ENCODE measurements at regions not wholly inside any gene's neighbourhood (a gene's known extent, or its start where the extent isn't known, plus 50 kb on each side); places are given as distances from the start of the nearest gene placed in this dataset.

GRCh38 chr9:108671176-108671575 lies 184.6 kb downstream of the ACTL7B start:
- TF ChIP-seq, protein P1, sequence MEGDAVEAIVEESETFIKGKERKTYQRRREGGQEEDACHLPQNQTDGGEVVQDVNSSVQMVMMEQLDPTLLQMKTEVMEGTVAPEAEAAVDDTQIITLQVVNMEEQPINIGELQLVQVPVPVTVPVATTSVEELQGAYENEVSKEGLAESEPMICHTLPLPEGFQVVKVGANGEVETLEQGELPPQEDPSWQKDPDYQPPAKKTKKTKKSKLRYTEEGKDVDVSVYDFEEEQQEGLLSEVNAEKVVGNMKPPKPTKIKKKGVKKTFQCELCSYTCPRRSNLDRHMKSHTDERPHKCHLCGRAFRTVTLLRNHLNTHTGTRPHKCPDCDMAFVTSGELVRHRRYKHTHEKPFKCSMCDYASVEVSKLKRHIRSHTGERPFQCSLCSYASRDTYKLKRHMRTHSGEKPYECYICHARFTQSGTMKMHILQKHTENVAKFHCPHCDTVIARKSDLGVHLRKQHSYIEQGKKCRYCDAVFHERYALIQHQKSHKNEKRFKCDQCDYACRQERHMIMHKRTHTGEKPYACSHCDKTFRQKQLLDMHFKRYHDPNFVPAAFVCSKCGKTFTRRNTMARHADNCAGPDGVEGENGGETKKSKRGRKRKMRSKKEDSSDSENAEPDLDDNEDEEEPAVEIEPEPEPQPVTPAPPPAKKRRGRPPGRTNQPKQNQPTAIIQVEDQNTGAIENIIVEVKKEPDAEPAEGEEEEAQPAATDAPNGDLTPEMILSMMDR (IDR thresholded peaks at IDR 0.05; ENCODE audit: low read depth, low read length, poor library complexity, severe bottlenecking), result no peak
- TF ChIP-seq EZH2phosphoT487 (IDR thresholded peaks at IDR 0.05; ENCODE audit: borderline replicate concordance, low read length), result no peak
- Histone ChIP-seq H3K79me2 (ENCODE audit: control insufficient read depth, low read length) (no peaks in the 10 kb centered on the region), H3K27me3 (ENCODE audit: control insufficient read depth, low read length) (no peaks in the 10 kb centered on the region), H3K4me3 (ENCODE audit: low read length) (no peak overlapping the region), H3K4me2 (ENCODE audit: low read length) (no peak overlapping the region), H3K9me3 (ENCODE audit: control insufficient read depth, insufficient read depth, low read length) (no peaks in the 10 kb centered on the region), H3K4me1 (ENCODE audit: control insufficient read depth, low read length) (no peaks in the 10 kb centered on the region), H3K36me3 (ENCODE audit: control insufficient read depth, low read length) (no peaks in the 10 kb centered on the region), H4K20me1 (ENCODE audit: control insufficient read depth, insufficient read depth, low read depth, low read length) (no peaks in the 10 kb centered on the region), H3K27ac (ENCODE audit: low read depth, low read length) (no peak overlapping the region), H3K9me2 (replicated peaks; ENCODE audit: control insufficient read depth, low read length) (no peaks in the 10 kb centered on the region; the same call in 1 of the 2 replicates), H3F3A (ENCODE audit: control insufficient read depth, insufficient read depth) (no peaks in the 10 kb centered on the region)

- H3K4me3 ChIP-seq (ENCODE audit: low read length), result no peak overlapping the region
- H3K9me3 ChIP-seq (ENCODE audit: control insufficient read depth, insufficient read depth, low read length), result no peaks in the 10 kb centered on the region
- no peaks in the 10 kb centered on the region for H3K4me1 ChIP-seq (ENCODE audit: control insufficient read depth, low read length)
- no peaks in the 10 kb centered on the region for H4K20me1 ChIP-seq (ENCODE audit: control insufficient read depth, insufficient read depth, low read depth, low read length)
- H3K4me2 ChIP-seq (ENCODE audit: low read length), result no peak overlapping the region
- no peaks in the 10 kb centered on the region for H3K27me3 ChIP-seq (ENCODE audit: control insufficient read depth, low read length)
- no peaks in the 10 kb centered on the region for H3K9me2 ChIP-seq (replicated peaks; ENCODE audit: control insufficient read depth, low read length)
- H3K79me2 ChIP-seq (ENCODE audit: control insufficient read depth, low read length), result no peaks in the 10 kb centered on the region
- no peak for TF ChIP-seq EZH2phosphoT487 (IDR thresholded peaks at IDR 0.05; ENCODE audit: borderline replicate concordance, low read length)
- TF ChIP-seq, protein P1 (IDR thresholded peaks at IDR 0.05; ENCODE audit: low read depth, low read length, poor library complexity, severe bottlenecking), result no peak
- no peak overlapping the region for H3K27ac ChIP-seq (ENCODE audit: low read depth, low read length)
- H3F3A ChIP-seq (ENCODE audit: control insufficient read depth, insufficient read depth), result no peaks in the 10 kb centered on the region
- H3K36me3 ChIP-seq (ENCODE audit: control insufficient read depth, low read length), result no peaks in the 10 kb centered on the region
Observed at GRCh38 chr9:108668938-108669335, 186.8 kb downstream of the ACTL7B start.

- no peak overlapping the region for H3K4me2 ChIP-seq (ENCODE audit: low read length)
- no peaks in the 10 kb centered on the region for H3K36me3 ChIP-seq (ENCODE audit: control insufficient read depth, low read length)
- no peaks in the 10 kb centered on the region for H3K79me2 ChIP-seq (ENCODE audit: control insufficient read depth, low read length)
- H3K27ac ChIP-seq (ENCODE audit: low read depth, low read length), result no peak overlapping the region
- no peaks in the 10 kb centered on the region for H3K9me2 ChIP-seq (replicated peaks; ENCODE audit: control insufficient read depth, low read length)
- H3K9me3 ChIP-seq (ENCODE audit: control insufficient read depth, insufficient read depth, low read length), result no peaks in the 10 kb centered on the region
- H3K4me3 ChIP-seq (ENCODE audit: low read length), result no peak overlapping the region
- H3F3A ChIP-seq (ENCODE audit: control insufficient read depth, insufficient read depth), result no peaks in the 10 kb centered on the region
- H3K27me3 ChIP-seq (ENCODE audit: control insufficient read depth, low read length), result no peaks in the 10 kb centered on the region
- H3K4me1 ChIP-seq (ENCODE audit: control insufficient read depth, low read length), result no peaks in the 10 kb centered on the region
- TF ChIP-seq, protein P1 (IDR thresholded peaks at IDR 0.05; ENCODE audit: low read depth, low read length, poor library complexity, severe bottlenecking), result no peak
- no peak for TF ChIP-seq EZH2phosphoT487 (IDR thresholded peaks at IDR 0.05; ENCODE audit: borderline replicate concordance, low read length)
- H4K20me1 ChIP-seq (ENCODE audit: control insufficient read depth, insufficient read depth, low read depth, low read length), result no peaks in the 10 kb centered on the region
Observed at GRCh38 chr9:108668191-108668937, 187.4 kb downstream of the ACTL7B start.
